PFSK-1 (cell line): ENCODE measurements at regions not wholly inside any gene's neighbourhood (a gene's known extent, or its start where the extent isn't known, plus 50 kb on each side); places are given as distances from the start of the nearest gene placed in this dataset.

Experiments used
- FOXP2 ChIP-seq: optimal IDR thresholded peaks from 2 replicates; pipeline ENCODE3; 2011; ENCODE audit warnings: borderline replicate concordance, control low read depth, inconsistent platforms; ENCODE audit not compliant: insufficient read depth; ENCODE audit errors: extremely low read length, extremely low read depth
- POLR2AphosphoS5 ChIP-seq: IDR thresholded peaks from 2 replicates; pipeline ENCODE4 v1.6.1; 2012; ENCODE audit warnings: low read depth, mild to moderate bottlenecking, control low read depth, low read length, moderate library complexity
- SIN3A ChIP-seq: IDR thresholded peaks from 2 replicates; pipeline ENCODE4 v1.6.1; 2012; ENCODE audit warnings: mild to moderate bottlenecking, low read length, moderate library complexity, borderline replicate concordance; ENCODE audit not compliant: insufficient read depth
- TAF1 ChIP-seq: IDR thresholded peaks from 2 replicates; pipeline ENCODE4 v1.6.1; 2012; ENCODE audit warnings: low read length, control low read depth, borderline replicate concordance; ENCODE audit not compliant: insufficient read depth
- TF ChIP-seq, protein P1 (sequence below), 2 experiments: IDR thresholded peaks; 2 replicates each; pipeline versions ENCODE4 v1.6.1 to v1.8.0; 2011 to 2012; ENCODE audit warnings: low read depth in 2 of 2, low read length in 2 of 2, control low read depth in 1 of 2, inconsistent platforms in 1 of 2, mild to moderate bottlenecking in 1 of 2, moderate library complexity in 1 of 2; ENCODE audit not compliant: insufficient read depth in 1 of 2

- TF ChIP-seq, protein P1, sequence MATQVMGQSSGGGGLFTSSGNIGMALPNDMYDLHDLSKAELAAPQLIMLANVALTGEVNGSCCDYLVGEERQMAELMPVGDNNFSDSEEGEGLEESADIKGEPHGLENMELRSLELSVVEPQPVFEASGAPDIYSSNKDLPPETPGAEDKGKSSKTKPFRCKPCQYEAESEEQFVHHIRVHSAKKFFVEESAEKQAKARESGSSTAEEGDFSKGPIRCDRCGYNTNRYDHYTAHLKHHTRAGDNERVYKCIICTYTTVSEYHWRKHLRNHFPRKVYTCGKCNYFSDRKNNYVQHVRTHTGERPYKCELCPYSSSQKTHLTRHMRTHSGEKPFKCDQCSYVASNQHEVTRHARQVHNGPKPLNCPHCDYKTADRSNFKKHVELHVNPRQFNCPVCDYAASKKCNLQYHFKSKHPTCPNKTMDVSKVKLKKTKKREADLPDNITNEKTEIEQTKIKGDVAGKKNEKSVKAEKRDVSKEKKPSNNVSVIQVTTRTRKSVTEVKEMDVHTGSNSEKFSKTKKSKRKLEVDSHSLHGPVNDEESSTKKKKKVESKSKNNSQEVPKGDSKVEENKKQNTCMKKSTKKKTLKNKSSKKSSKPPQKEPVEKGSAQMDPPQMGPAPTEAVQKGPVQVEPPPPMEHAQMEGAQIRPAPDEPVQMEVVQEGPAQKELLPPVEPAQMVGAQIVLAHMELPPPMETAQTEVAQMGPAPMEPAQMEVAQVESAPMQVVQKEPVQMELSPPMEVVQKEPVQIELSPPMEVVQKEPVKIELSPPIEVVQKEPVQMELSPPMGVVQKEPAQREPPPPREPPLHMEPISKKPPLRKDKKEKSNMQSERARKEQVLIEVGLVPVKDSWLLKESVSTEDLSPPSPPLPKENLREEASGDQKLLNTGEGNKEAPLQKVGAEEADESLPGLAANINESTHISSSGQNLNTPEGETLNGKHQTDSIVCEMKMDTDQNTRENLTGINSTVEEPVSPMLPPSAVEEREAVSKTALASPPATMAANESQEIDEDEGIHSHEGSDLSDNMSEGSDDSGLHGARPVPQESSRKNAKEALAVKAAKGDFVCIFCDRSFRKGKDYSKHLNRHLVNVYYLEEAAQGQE (IDR thresholded peaks at IDR 0.05; ENCODE audit: insufficient read depth in 1 of 2, low read depth in 2 of 2, low read length in 2 of 2), result no peak
- no peak for TF ChIP-seq POLR2AphosphoS5
- no peak for TF ChIP-seq FOXP2
- TF ChIP-seq SIN3A, result no peak
- TF ChIP-seq TAF1, result no peak
Measured at GRCh38 chr16:13798211-13798610, 121.7 kb upstream of the ERCC4 start.

GRCh38 chr16:13803974-13804373, 116.0 kb upstream of the ERCC4 start:
- TF ChIP-seq POLR2AphosphoS5 (no peak), SIN3A (no peak), FOXP2 (no peak), TAF1 (no peak)
- TF ChIP-seq, protein P1 (IDR thresholded peaks at IDR 0.05; ENCODE audit: insufficient read depth in 1 of 2, low read depth in 2 of 2, low read length in 2 of 2), result no peak

- no peak for TF ChIP-seq SIN3A
- TF ChIP-seq POLR2AphosphoS5, result no peak
- TF ChIP-seq, protein P1 (IDR thresholded peaks at IDR 0.05; ENCODE audit: insufficient read depth in 1 of 2, low read depth in 2 of 2, low read length in 2 of 2), result no peak
- TF ChIP-seq TAF1, result no peak
- no peak for TF ChIP-seq FOXP2
Measured at GRCh38 chr16:13805951-13806350, 114.0 kb upstream of the ERCC4 start.

GRCh38 chr16:13806671-13807070, 113.3 kb upstream of the ERCC4 start:
- TF ChIP-seq TAF1 (no peak), POLR2AphosphoS5 (no peak), FOXP2 (no peak), SIN3A (no peak)
- TF ChIP-seq, protein P1 (IDR thresholded peaks at IDR 0.05; ENCODE audit: insufficient read depth in 1 of 2, low read depth in 2 of 2, low read length in 2 of 2), result no peak

DNA sequence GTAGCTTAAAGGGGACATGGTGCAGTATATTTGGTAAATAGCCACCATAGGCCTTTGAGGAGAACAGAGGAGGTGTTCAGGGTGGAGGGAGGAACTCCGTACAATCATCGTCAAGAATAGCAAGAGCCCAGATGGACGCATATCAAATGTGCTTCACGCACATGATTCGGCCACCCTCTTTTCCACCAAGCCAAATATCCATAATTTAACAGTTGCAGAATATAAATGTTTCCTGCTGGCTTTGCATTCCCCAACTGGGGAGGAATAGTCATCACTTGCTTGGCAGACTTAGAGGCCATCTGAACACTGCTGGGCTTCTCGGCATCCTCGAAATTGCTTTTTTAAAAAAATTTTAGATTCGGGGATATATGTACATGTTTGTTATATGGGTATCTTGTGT, 111.9 kb upstream of the ERCC4 start:
- TF ChIP-seq POLR2AphosphoS5 (no peak), SIN3A (no peak), FOXP2 (no peak), TAF1 (no peak)
- TF ChIP-seq, protein P1 (IDR thresholded peaks at IDR 0.05; ENCODE audit: insufficient read depth in 1 of 2, low read depth in 2 of 2, low read length in 2 of 2), result no peak
